Naive thymus-derived CD4-positive, alpha-beta T cell (primary cell): ENCODE measurements at regions not wholly inside any gene's neighbourhood (a gene's known extent, or its start where the extent isn't known, plus 50 kb on each side); places are given as distances from the start of the nearest gene placed in this dataset.

Experiments
- ATAC-seq: fragments of 150-1000 bp; cut with Tn5 transposase; 2 replicates; pipeline ENCODE4 v1.10.0; 2021; ENCODE audit warnings: mild to moderate bottlenecking, moderate library complexity
- CTCF ChIA-PET: fragments of 350-600 bp; sonication (Branson Sonifier 250); formaldehyde crosslinking; loops from one replicate; lab custom pipeline; 2021; ENCODE audit warnings: antibody characterized with exemption; lab: Charles Lee
- POLR2A ChIA-PET: fragments of 350-600 bp; sonication (Branson Sonifier 250); formaldehyde crosslinking; loops from one replicate; lab custom pipeline; 2021; ENCODE audit warnings: antibody characterized with exemption, inconsistent platforms; lab: Charles Lee
- DNase-seq, 9 donors: peaks; one replicate each; pipeline versions ENCODE4 v3.0.0 to v3.0.0-alpha.2; 2020 to 2022; ENCODE audit warnings: mixed read lengths in 1 of 9
- H3K27ac ChIP-seq: one replicate; pipeline ENCODE4 v1.7.0; 2013; ENCODE audit warnings: mild to moderate bottlenecking, low read depth, low read length, moderate library complexity
- H3K27me3 ChIP-seq, 2 donors: one replicate each; pipeline ENCODE4 v1.7.0; 2013; ENCODE audit warnings: low read length in 2 of 2, mild to moderate bottlenecking in 2 of 2, moderate library complexity in 2 of 2; ENCODE audit not compliant: control insufficient read depth in 2 of 2, insufficient read depth in 2 of 2
- H3K36me3 ChIP-seq, 3 experiments: 1 replicate in 2 of 3; 2 replicates in 1 of 3; pipeline ENCODE4 v1.7.0; 2013; ENCODE audit warnings: low read length in 3 of 3, mild to moderate bottlenecking in 3 of 3, moderate library complexity in 1 of 3; ENCODE audit not compliant: insufficient read depth in 3 of 3, control insufficient read depth in 2 of 3
- H3K4me1 ChIP-seq, 2 donors: one replicate each; pipeline ENCODE4 v1.7.0; 2013; ENCODE audit warnings: low read length in 2 of 2, mild to moderate bottlenecking in 2 of 2, moderate library complexity in 1 of 2; ENCODE audit not compliant: control insufficient read depth in 2 of 2, insufficient read depth in 2 of 2
- H3K4me3 ChIP-seq: 2 replicates; pipeline ENCODE4 v1.7.0; 2013; ENCODE audit warnings: mild to moderate bottlenecking, low read length
- H3K9me3 ChIP-seq, 3 experiments: 1 replicate in 2 of 3; 2 replicates in 1 of 3; pipeline ENCODE4 v1.7.0; 2013; ENCODE audit warnings: low read length in 3 of 3; ENCODE audit not compliant: control insufficient read depth in 2 of 3
- H3K27ac Mint-ChIP-seq, 9 donors: one replicate each; pipeline ENCODE4 v1.8.0; 2020 to 2022; ENCODE audit warnings: mixed read lengths in 9 of 9, mild to moderate bottlenecking in 8 of 9, moderate library complexity in 5 of 9, inconsistent platforms in 2 of 9
- H3K27me3 Mint-ChIP-seq, 5 donors: one replicate each; pipeline ENCODE4 v1.8.0; 2021 to 2022; ENCODE audit warnings: mixed read lengths in 5 of 5, mild to moderate bottlenecking in 1 of 5
- H3K36me3 Mint-ChIP-seq, 5 donors: one replicate each; pipeline ENCODE4 v1.8.0; 2020 to 2022; ENCODE audit warnings: mixed read lengths in 5 of 5, mild to moderate bottlenecking in 3 of 5, inconsistent platforms in 1 of 5
- H3K4me1 Mint-ChIP-seq, 7 donors: one replicate each; pipeline ENCODE4 v1.8.0; 2020 to 2022; ENCODE audit warnings: mixed read lengths in 7 of 7, mild to moderate bottlenecking in 3 of 7, inconsistent platforms in 1 of 7
- H3K4me3 Mint-ChIP-seq, 10 donors: one replicate each; pipeline ENCODE4 v1.8.0; 2020 to 2022; ENCODE audit warnings: mild to moderate bottlenecking in 10 of 10, mixed read lengths in 10 of 10, moderate library complexity in 6 of 10, inconsistent platforms in 2 of 10
- H3K9me3 Mint-ChIP-seq, 11 donors: one replicate each; pipeline ENCODE4 v1.8.0; 2020 to 2022; ENCODE audit warnings: mixed read lengths in 11 of 11, mild to moderate bottlenecking in 4 of 11, inconsistent platforms in 1 of 11, moderate library complexity in 1 of 11
- intact Hi-C, 2 donors: fragments of 100-400 bp; cut with micrococcal nuclease; formaldehyde crosslinking; loops; one replicate each; pipeline ENCODE4 v1.15.1; 2023

GRCh38 chr16:77589071-77589765 is 133.1 kb upstream of the NUDT7 start:
- no peak for DNase-seq
- Mint-ChIP-seq H3K4me3 (no peak overlapping the region), H3K4me1 (peaks cover 0 to 9% (median 0%) of the 10 kb centered on the region in 7 donors), H3K27ac (no peak overlapping the region), H3K27me3 (peaks cover 7 to 30% (median 21%) of the 10 kb centered on the region in 5 donors), H3K36me3 (no peaks in the 10 kb centered on the region), H3K9me3 (no peaks in the 10 kb centered on the region)
- H3K27me3 ChIP-seq = no peaks in the 10 kb centered on the region
- no peaks in the 10 kb centered on the region for H3K9me3 ChIP-seq
- H3K36me3 ChIP-seq = no peaks in the 10 kb centered on the region
- no peak for ATAC-seq
- ChIA-PET POLR2A (no interaction called here), CTCF (no interaction called here)
- H3K4me3 ChIP-seq = no peak overlapping the region
- H3K27ac ChIP-seq = no peak overlapping the region
- no peaks in the 10 kb centered on the region for H3K4me1 ChIP-seq
- intact Hi-C loops = no loop called here

- Histone ChIP-seq H3K9me3 (no peaks in the 10 kb centered on the region), H3K4me1 (no peaks in the 10 kb centered on the region), H3K4me3 (no peak overlapping the region), H3K27me3 (no peaks in the 10 kb centered on the region), H3K36me3 (no peaks in the 10 kb centered on the region), H3K27ac (no peak overlapping the region)
- Mint-ChIP-seq H3K9me3 (no peaks in the 10 kb centered on the region), H3K4me1 (peaks cover 0 to 3% (median 0%) of the 10 kb centered on the region in 7 donors), H3K36me3 (no peaks in the 10 kb centered on the region), H3K4me3 (no peak overlapping the region), H3K27me3 (peaks cover 3 to 23% (median 21%) of the 10 kb centered on the region in 5 donors), H3K27ac (no peak overlapping the region)
- DNase-seq = no peak
- ChIA-PET CTCF (no interaction called here), POLR2A (no interaction called here)
- ATAC-seq = no peak
- intact Hi-C loops = no loop called here
These were observed 131.6 kb upstream of the NUDT7 start for GRCh38 chr16:77590707-77591106.

- ATAC-seq (no peak), DNase-seq (no peak)
- Histone ChIP-seq H3K4me1 (no peaks in the 10 kb centered on the region), H3K27me3 (no peaks in the 10 kb centered on the region), H3K4me3 (no peak overlapping the region), H3K9me3 (no peaks in the 10 kb centered on the region), H3K36me3 (no peaks in the 10 kb centered on the region), H3K27ac (no peak overlapping the region)
- Mint-ChIP-seq H3K36me3 (no peaks in the 10 kb centered on the region), H3K9me3 (no peaks in the 10 kb centered on the region), H3K4me3 (no peak overlapping the region), H3K4me1 (no peaks in the 10 kb centered on the region), H3K27ac (no peak overlapping the region), H3K27me3 (peaks cover 0 to 23% (median 20%) of the 10 kb centered on the region in 5 donors)
- intact Hi-C loops = no loop called here
- CTCF ChIA-PET = interaction anchor here (0.7 kb wide), 1 partner anchor 356 kb away, joined by 3 read pairs; no protein-coding TSS in a partner anchor
- POLR2A ChIA-PET = no interaction called here
These were observed 131.0 kb upstream of the NUDT7 start for GRCh38 chr16:77591347-77591746.

GRCh38 chr16:77592021-77592420 is 130.3 kb upstream of the NUDT7 start:
- no peak for DNase-seq
- no peaks in the 10 kb centered on the region for H3K27me3 ChIP-seq
- ATAC-seq = no peak
- no peaks in the 10 kb centered on the region for H3K36me3 ChIP-seq
- intact Hi-C loops = no loop called here
- CTCF ChIA-PET = no interaction called here
- no peaks in the 10 kb centered on the region for H3K9me3 Mint-ChIP-seq
- H3K27ac Mint-ChIP-seq = no peak overlapping the region
- no peaks in the 10 kb centered on the region for H3K4me1 ChIP-seq
- POLR2A ChIA-PET = no interaction called here
- H3K4me3 ChIP-seq = no peak overlapping the region
- H3K4me1 Mint-ChIP-seq = no peaks in the 10 kb centered on the region
- H3K4me3 Mint-ChIP-seq = no peak overlapping the region
- H3K27ac ChIP-seq = no peak overlapping the region
- H3K36me3 Mint-ChIP-seq = no peaks in the 10 kb centered on the region
- H3K27me3 Mint-ChIP-seq = peaks cover 0 to 30% (median 15%) of the 10 kb centered on the region in 5 donors
- no peaks in the 10 kb centered on the region for H3K9me3 ChIP-seq

- no peaks in the 10 kb centered on the region for H3K36me3 ChIP-seq
- H3K4me3 Mint-ChIP-seq = no peak overlapping the region
- H3K4me1 ChIP-seq = no peaks in the 10 kb centered on the region
- H3K36me3 Mint-ChIP-seq = no peaks in the 10 kb centered on the region
- no peak overlapping the region for H3K4me3 ChIP-seq
- H3K27ac ChIP-seq = no peak overlapping the region
- H3K9me3 Mint-ChIP-seq = no peaks in the 10 kb centered on the region
- POLR2A ChIA-PET = no interaction called here
- H3K27me3 Mint-ChIP-seq = peaks cover 0 to 32% (median 16%) of the 10 kb centered on the region in 5 donors
- DNase-seq (no peak), ATAC-seq (no peak)
- CTCF ChIA-PET = no interaction called here
- H3K4me1 Mint-ChIP-seq = no peaks in the 10 kb centered on the region
- intact Hi-C loops = no loop called here
- no peaks in the 10 kb centered on the region for H3K27me3 ChIP-seq
- no peak overlapping the region for H3K27ac Mint-ChIP-seq
- no peaks in the 10 kb centered on the region for H3K9me3 ChIP-seq
These were observed 128.3 kb upstream of the NUDT7 start for GRCh38 chr16:77594057-77594456.

GRCh38 chr16:77594799-77595596 is 127.3 kb upstream of the NUDT7 start:
- POLR2A ChIA-PET = no interaction called here
- no peak for DNase-seq
- peaks cover 0 to 33% (median 20%) of the 10 kb centered on the region in 5 donors for H3K27me3 Mint-ChIP-seq
- no peaks in the 10 kb centered on the region for H3K36me3 Mint-ChIP-seq
- no peaks in the 10 kb centered on the region for H3K27me3 ChIP-seq
- H3K9me3 Mint-ChIP-seq = no peaks in the 10 kb centered on the region
- no peaks in the 10 kb centered on the region for H3K4me1 Mint-ChIP-seq
- H3K27ac Mint-ChIP-seq = no peak overlapping the region
- no peak overlapping the region for H3K4me3 ChIP-seq
- no peak for ATAC-seq
- no peaks in the 10 kb centered on the region for H3K36me3 ChIP-seq
- CTCF ChIA-PET = interaction anchor here (0.6 kb wide), 1 partner anchor 10 kb away, joined by 3 read pairs; no protein-coding TSS in a partner anchor
- intact Hi-C loops = no loop called here
- H3K27ac ChIP-seq = no peak overlapping the region
- H3K9me3 ChIP-seq = no peaks in the 10 kb centered on the region
- H3K4me1 ChIP-seq = no peaks in the 10 kb centered on the region
- H3K4me3 Mint-ChIP-seq = no peak overlapping the region
